K562 (cell line): ENCODE measurements at regions not wholly inside any gene's neighbourhood (a gene's known extent, or its start where the extent isn't known, plus 50 kb on each side); places are given as distances from the start of the nearest gene placed in this dataset.

Experiments used
- ATAC-seq: fragments of 200-7000 bp; cut with Tn5 transposase; 3 replicates; pipeline ENCODE4 v1.9.1; 2020; ENCODE audit warnings: moderate library complexity
- BruUV-seq: library from RNA; stranded (reverse); fragments of 400-500 nt; replicated peaks from 2 replicates; lab custom pipeline; 2021; lab: Mats Ljungman, UMichigan
- CTCF ChIA-PET: fragments of 300-600 bp; formaldehyde crosslinking; extraction: SDS; loops from one replicate; lab custom pipeline; 2021; ENCODE audit warnings: low intra/inter-chr PET ratio; lab: Yijun Ruan, JAX
- POLR2A ChIA-PET: fragments of 300-600, 350-650 bp; sonication (Branson Sonifier 250); formaldehyde crosslinking; extraction: SDS; loops from one replicate; lab custom pipeline; 2021; ENCODE audit warnings: antibody characterized with exemption, inconsistent platforms; lab: Yijun Ruan, JAX
- DNase-seq, 4 experiments: peaks; one replicate each; pipeline versions ENCODE4 v3.0.0 to v3.0.0-alpha.2; 2011 to 2018; ENCODE audit warnings: low spot score in 3 of 4, mixed read lengths in 3 of 4; ENCODE audit errors: extremely low read depth in 1 of 4
- FAIRE-seq: peaks from 2 replicates; lab custom pipeline; 2011; peaks lifted over from hg19 to GRCh38; lab: Jason Lieb, UNC
- H2AFZ ChIP-seq: 2 replicates; pipeline ENCODE4 v1.6.0; 2011; ENCODE audit warnings: low read depth, low read length, control low read depth, inconsistent platforms
- H3K27ac ChIP-seq: fragments of 200-600 bp; 3 replicates; pipeline ENCODE4 v1.8.0; 2011; ENCODE audit warnings: low read depth, mild to moderate bottlenecking, control low read depth, inconsistent platforms, low read length, moderate library complexity, mixed read lengths; ENCODE audit errors: extremely low read depth
- H3K27me3 ChIP-seq, 2 experiments: fragments of 300-600 bp in 1 of 2; 2 replicates in 1 of 2; 3 replicates in 1 of 2; pipeline versions ENCODE4 v1.6.0 to v1.8.0; 2011; ENCODE audit warnings: inconsistent platforms in 2 of 2, low read length in 2 of 2, mild to moderate bottlenecking in 1 of 2, mixed read lengths in 1 of 2, moderate library complexity in 1 of 2; ENCODE audit not compliant: control insufficient read depth in 2 of 2, insufficient read depth in 2 of 2
- H3K36me3 ChIP-seq: fragments of 300-600 bp; 3 replicates; pipeline ENCODE4 v1.8.0; 2011; ENCODE audit warnings: mild to moderate bottlenecking, low read length, inconsistent platforms; ENCODE audit not compliant: control insufficient read depth, insufficient read depth
- H3K4me1 ChIP-seq, 2 experiments: fragments of 200-600 bp in 1 of 2; replicated peaks in 1 of 2; 2 replicates in 1 of 2; 3 replicates in 1 of 2; pipeline versions ENCODE4 v1.5.1 to v1.8.0; 2011; ENCODE audit warnings: inconsistent platforms in 2 of 2, low read length in 2 of 2, mild to moderate bottlenecking in 1 of 2, mixed read lengths in 1 of 2, moderate library complexity in 1 of 2; ENCODE audit not compliant: control insufficient read depth in 2 of 2, insufficient read depth in 2 of 2
- H3K4me2 ChIP-seq: 2 replicates; pipeline ENCODE4 v1.6.1; 2011; ENCODE audit warnings: low read length, control low read depth, inconsistent platforms, mixed read lengths; ENCODE audit not compliant: insufficient read depth
- H3K4me3 ChIP-seq: fragments of 200-600 bp; sonication (generic), shearing (Covaris generic); 2 replicates; pipeline ENCODE4 v1.5.1; 2016; ENCODE audit warnings: control low read depth, inconsistent platforms
- H3K79me2 ChIP-seq: fragments of 200-600 bp; 3 replicates; pipeline ENCODE4 v1.8.0; 2011; ENCODE audit warnings: low read length, inconsistent platforms; ENCODE audit not compliant: control insufficient read depth, insufficient read depth
- H3K9ac ChIP-seq, 2 experiments: 2 replicates each; pipeline versions ENCODE4 v1.6.0 to v1.6.1; 2011; ENCODE audit warnings: low read depth in 2 of 2, low read length in 2 of 2, control low read depth in 1 of 2, inconsistent platforms in 1 of 2, mild to moderate bottlenecking in 1 of 2, mixed read lengths in 1 of 2; ENCODE audit not compliant: insufficient read depth in 1 of 2
- H3K9me1 ChIP-seq: one replicate; pipeline ENCODE4 v1.6.0; 2011; ENCODE audit warnings: inconsistent platforms, mild to moderate bottlenecking, low read length, moderate library complexity; ENCODE audit not compliant: control insufficient read depth, insufficient read depth
- H3K9me3 ChIP-seq: replicated peaks from 2 replicates; pipeline ENCODE4 v1.5.1; 2011; ENCODE audit warnings: low read depth, low read length, inconsistent platforms; ENCODE audit not compliant: control insufficient read depth, insufficient read depth
- H4K20me1 ChIP-seq: replicated peaks from 2 replicates; pipeline ENCODE4 v1.6.1; 2011; ENCODE audit warnings: low read length, inconsistent platforms, mixed read lengths; ENCODE audit not compliant: control insufficient read depth, insufficient read depth
- ATF4 ChIP-seq: fragments of 450-650 bp; formaldehyde crosslinking; IDR thresholded peaks from 2 replicates; pipeline ENCODE4 v1.4.0; 2022; ENCODE audit warnings: mild to moderate bottlenecking, moderate library complexity
- E2F3 ChIP-seq: fragments of 250-450 bp; sonication (Bioruptor Pico); IDR thresholded peaks from 2 replicates; pipeline ENCODE4 v1.4.0; 2020; ENCODE audit warnings: mild to moderate bottlenecking
- NELFE ChIP-seq: IDR thresholded peaks from 2 replicates; pipeline ENCODE4 v1.6.1; 2011; ENCODE audit warnings: mild to moderate bottlenecking; ENCODE audit not compliant: insufficient read depth, insufficient read length
- NFE2 ChIP-seq: IDR thresholded peaks from 2 replicates; pipeline ENCODE4 v1.6.1; 2014; ENCODE audit warnings: antibody characterized with exemption, low read depth
- PPARD ChIP-seq: fragments of 250-450 bp; sonication (Bioruptor Pico); IDR thresholded peaks from 2 replicates; pipeline ENCODE4 v1.8.0; 2022; ENCODE audit warnings: inconsistent platforms, mild to moderate bottlenecking, moderate library complexity
- ZNF146 ChIP-seq: IDR thresholded peaks from one replicate; pipeline ENCODE4 v1.6.1; 2018; ENCODE audit warnings: missing compliant biosample characterization; ENCODE audit not compliant: unreplicated experiment
- ZNF174 ChIP-seq: fragments of 250-450 bp; sonication (Bioruptor Pico); IDR thresholded peaks from 2 replicates; pipeline ENCODE4 v1.4.0; 2020; ENCODE audit warnings: mild to moderate bottlenecking
- ZNF184 ChIP-seq: sonication (generic); formaldehyde crosslinking; IDR thresholded peaks from 2 replicates; pipeline ENCODE4 v1.5.0; 2020; ENCODE audit warnings: missing genetic modification reagents
- ZNF76 ChIP-seq: fragments of 250-450 bp; sonication (Bioruptor Pico); IDR thresholded peaks from 2 replicates; pipeline ENCODE4 v1.4.0; 2020; ENCODE audit warnings: mild to moderate bottlenecking, moderate library complexity, borderline replicate concordance
- ZNF780A ChIP-seq: fragments of 250-450 bp; sonication (Bioruptor Pico); IDR thresholded peaks from 2 replicates; pipeline ENCODE4 v1.5.0; 2021; ENCODE audit warnings: mild to moderate bottlenecking
- WGBS: fragments of 100-300 bp; shearing (Covaris generic); methylation state at CpG from one replicate; pipeline ENCODE4 v1.1.6; 2016; ENCODE audit warnings: low coverage, mixed read lengths; ENCODE audit not compliant: insufficient coverage; ENCODE audit errors: missing lambda C conversion rate; 5-methylcytosine and 5-hydroxymethylcytosine counted together
- in situ Hi-C: fragments of 300-500 bp; cut with MboI; formaldehyde crosslinking; loops from 4 replicates; pipeline ENCODE4 v1.15.0; 2018; ENCODE audit warnings: inconsistent platforms, mixed read lengths
- intact Hi-C: fragments of 100-400 bp; cut with micrococcal nuclease; formaldehyde crosslinking; loops from 2 replicates; pipeline ENCODE4 v1.14.2; 2022
- TF ChIP-seq, protein P1 (sequence below): fragments of 450-650 bp; formaldehyde crosslinking; IDR thresholded peaks from 2 replicates; pipeline ENCODE4 v1.4.0; 2020; ENCODE audit warnings: mild to moderate bottlenecking, moderate library complexity
- TF ChIP-seq, protein P2 (sequence below), 2 experiments: fragments of 250-450 bp in 1 of 2; fragments of 450-650 bp in 1 of 2; sonication (Bioruptor Pico) in 1 of 2; IDR thresholded peaks; 2 replicates each; pipeline versions ENCODE4 v1.6.1 to v1.8.0; 2016 to 2021; ENCODE audit warnings: mild to moderate bottlenecking in 2 of 2, moderate library complexity in 2 of 2, missing compliant biosample characterization in 1 of 2, missing genetic modification characterization in 1 of 2
- TF ChIP-seq, protein P3 (sequence below): sonication (generic); formaldehyde crosslinking; IDR thresholded peaks from 2 replicates; pipeline ENCODE4 v1.8.1; 2023; ENCODE audit warnings: missing genetic modification reagents, mild to moderate bottlenecking, borderline replicate concordance
- TF ChIP-seq, protein P4 (sequence below): sonication (generic); formaldehyde crosslinking; IDR thresholded peaks from 2 replicates; pipeline ENCODE4 v1.8.0; 2022; ENCODE audit warnings: mild to moderate bottlenecking, missing genetic modification reagents

DNA sequence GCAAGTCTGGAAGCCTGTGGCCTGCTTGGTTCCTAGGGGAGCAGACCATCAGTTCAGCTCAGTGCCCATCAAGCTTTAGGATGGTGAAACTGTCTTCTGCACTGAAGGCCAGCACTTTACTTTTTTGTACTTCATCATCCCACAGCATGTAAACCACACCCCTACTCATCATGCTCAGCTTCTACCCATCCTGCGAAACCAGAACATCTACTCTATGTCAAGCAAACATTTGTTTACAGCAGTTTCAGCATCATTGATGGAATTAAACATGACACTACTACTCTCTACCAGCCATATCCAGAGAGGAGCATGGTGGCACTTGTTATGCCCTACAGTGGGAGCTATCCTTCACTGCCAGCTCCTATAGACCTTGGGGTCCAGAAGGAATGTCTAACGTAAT is 306.6 kb downstream of the SOX2 start:
- ChIA-PET CTCF (no interaction called here), POLR2A (interaction anchor here (1.2 kb wide), 1 partner anchor 10 kb away, joined by 3 read pairs; no protein-coding TSS in a partner anchor)
- H3K9me1 ChIP-seq = no peaks in the 10 kb centered on the region
- H3K9me3 ChIP-seq = no peaks in the 10 kb centered on the region
- no peak overlapping the region for H3K27ac ChIP-seq
- H3K4me1 ChIP-seq = no peaks in the 10 kb centered on the region
- H3K27me3 ChIP-seq = no peaks in the 10 kb centered on the region
- no peak overlapping the region for H2AFZ ChIP-seq
- no peaks in the 10 kb centered on the region for H4K20me1 ChIP-seq
- no peaks in the 10 kb centered on the region for H3K36me3 ChIP-seq
- no peak for ATAC-seq
- 0% methylated on average over 2 of the region's 2 CpGs for WGBS
- H3K4me3 ChIP-seq = no peak overlapping the region
- intact Hi-C loops = no loop called here
- H3K9ac ChIP-seq = no peak overlapping the region
- DNase-seq = no peak
- BruUV-seq = no TSS peak
- in situ Hi-C loops = no loop called here
- H3K4me2 ChIP-seq = no peak overlapping the region
- FAIRE-seq = no peak
- H3K79me2 ChIP-seq = no peaks in the 10 kb centered on the region
- TF ChIP-seq ZNF780A (CRISPR knock-in tag) (no peak), ZNF184 (CRISPR knock-in tag) (no peak), PPARD (CRISPR knock-in tag) (no peak), ZNF174 (CRISPR knock-in tag) (no peak), ZNF76 (no peak), E2F3 (CRISPR knock-in tag) (no peak), ZNF146 (CRISPR knock-in tag) (no peak), NFE2 (no peak), NELFE (no peak), ATF4 (CRISPR knock-in tag) (no peak)
- TF ChIP-seq, protein P1, sequence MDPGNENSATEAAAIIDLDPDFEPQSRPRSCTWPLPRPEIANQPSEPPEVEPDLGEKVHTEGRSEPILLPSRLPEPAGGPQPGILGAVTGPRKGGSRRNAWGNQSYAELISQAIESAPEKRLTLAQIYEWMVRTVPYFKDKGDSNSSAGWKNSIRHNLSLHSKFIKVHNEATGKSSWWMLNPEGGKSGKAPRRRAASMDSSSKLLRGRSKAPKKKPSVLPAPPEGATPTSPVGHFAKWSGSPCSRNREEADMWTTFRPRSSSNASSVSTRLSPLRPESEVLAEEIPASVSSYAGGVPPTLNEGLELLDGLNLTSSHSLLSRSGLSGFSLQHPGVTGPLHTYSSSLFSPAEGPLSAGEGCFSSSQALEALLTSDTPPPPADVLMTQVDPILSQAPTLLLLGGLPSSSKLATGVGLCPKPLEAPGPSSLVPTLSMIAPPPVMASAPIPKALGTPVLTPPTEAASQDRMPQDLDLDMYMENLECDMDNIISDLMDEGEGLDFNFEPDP (CRISPR knock-in tag) = no peak
- TF ChIP-seq, protein P2, sequence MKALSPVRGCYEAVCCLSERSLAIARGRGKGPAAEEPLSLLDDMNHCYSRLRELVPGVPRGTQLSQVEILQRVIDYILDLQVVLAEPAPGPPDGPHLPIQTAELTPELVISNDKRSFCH (CRISPR knock-in tag; IDR thresholded peaks at IDR 0.05) = no peak
- TF ChIP-seq, protein P2 (tag; IDR thresholded peaks at IDR 0.05) = no peak
- TF ChIP-seq, protein P3, sequence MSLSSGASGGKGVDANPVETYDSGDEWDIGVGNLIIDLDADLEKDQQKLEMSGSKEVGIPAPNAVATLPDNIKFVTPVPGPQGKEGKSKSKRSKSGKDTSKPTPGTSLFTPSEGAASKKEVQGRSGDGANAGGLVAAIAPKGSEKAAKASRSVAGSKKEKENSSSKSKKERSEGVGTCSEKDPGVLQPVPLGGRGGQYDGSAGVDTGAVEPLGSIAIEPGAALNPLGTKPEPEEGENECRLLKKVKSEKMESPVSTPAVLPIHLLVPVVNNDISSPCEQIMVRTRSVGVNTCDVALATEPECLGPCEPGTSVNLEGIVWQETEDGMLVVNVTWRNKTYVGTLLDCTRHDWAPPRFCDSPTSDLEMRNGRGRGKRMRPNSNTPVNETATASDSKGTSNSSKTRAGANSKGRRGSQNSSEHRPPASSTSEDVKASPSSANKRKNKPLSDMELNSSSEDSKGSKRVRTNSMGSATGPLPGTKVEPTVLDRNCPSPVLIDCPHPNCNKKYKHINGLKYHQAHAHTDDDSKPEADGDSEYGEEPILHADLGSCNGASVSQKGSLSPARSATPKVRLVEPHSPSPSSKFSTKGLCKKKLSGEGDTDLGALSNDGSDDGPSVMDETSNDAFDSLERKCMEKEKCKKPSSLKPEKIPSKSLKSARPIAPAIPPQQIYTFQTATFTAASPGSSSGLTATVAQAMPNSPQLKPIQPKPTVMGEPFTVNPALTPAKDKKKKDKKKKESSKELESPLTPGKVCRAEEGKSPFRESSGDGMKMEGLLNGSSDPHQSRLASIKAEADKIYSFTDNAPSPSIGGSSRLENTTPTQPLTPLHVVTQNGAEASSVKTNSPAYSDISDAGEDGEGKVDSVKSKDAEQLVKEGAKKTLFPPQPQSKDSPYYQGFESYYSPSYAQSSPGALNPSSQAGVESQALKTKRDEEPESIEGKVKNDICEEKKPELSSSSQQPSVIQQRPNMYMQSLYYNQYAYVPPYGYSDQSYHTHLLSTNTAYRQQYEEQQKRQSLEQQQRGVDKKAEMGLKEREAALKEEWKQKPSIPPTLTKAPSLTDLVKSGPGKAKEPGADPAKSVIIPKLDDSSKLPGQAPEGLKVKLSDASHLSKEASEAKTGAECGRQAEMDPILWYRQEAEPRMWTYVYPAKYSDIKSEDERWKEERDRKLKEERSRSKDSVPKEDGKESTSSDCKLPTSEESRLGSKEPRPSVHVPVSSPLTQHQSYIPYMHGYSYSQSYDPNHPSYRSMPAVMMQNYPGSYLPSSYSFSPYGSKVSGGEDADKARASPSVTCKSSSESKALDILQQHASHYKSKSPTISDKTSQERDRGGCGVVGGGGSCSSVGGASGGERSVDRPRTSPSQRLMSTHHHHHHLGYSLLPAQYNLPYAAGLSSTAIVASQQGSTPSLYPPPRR = no peak
- TF ChIP-seq, protein P4, sequence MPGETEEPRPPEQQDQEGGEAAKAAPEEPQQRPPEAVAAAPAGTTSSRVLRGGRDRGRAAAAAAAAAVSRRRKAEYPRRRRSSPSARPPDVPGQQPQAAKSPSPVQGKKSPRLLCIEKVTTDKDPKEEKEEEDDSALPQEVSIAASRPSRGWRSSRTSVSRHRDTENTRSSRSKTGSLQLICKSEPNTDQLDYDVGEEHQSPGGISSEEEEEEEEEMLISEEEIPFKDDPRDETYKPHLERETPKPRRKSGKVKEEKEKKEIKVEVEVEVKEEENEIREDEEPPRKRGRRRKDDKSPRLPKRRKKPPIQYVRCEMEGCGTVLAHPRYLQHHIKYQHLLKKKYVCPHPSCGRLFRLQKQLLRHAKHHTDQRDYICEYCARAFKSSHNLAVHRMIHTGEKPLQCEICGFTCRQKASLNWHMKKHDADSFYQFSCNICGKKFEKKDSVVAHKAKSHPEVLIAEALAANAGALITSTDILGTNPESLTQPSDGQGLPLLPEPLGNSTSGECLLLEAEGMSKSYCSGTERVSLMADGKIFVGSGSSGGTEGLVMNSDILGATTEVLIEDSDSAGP = no peak
